Kidney epithelial cell (primary cell): ENCODE measurements at regions not wholly inside any gene's neighbourhood (a gene's known extent, or its start where the extent isn't known, plus 50 kb on each side); places are given as distances from the start of the nearest gene placed in this dataset.
"Not testable (repeated sequence)": the region's sequence is repeated elsewhere in the genome, so short reads cannot be mapped to it uniquely, and the experiment has no call there.

Experiments used
- DNase-seq: peaks from one replicate; pipeline ENCODE4 v3.0.0-alpha.2; 2010; ENCODE audit warnings: low read depth
- H3K27me3 ChIP-seq: 2 replicates; pipeline ENCODE4 v1.6.0; 2011; ENCODE audit warnings: low read length; ENCODE audit not compliant: control insufficient read depth, insufficient read depth
- H3K36me3 ChIP-seq: 2 replicates; pipeline ENCODE4 v1.5.1; 2011; ENCODE audit warnings: low read length; ENCODE audit not compliant: control insufficient read depth, insufficient read depth
- H3K4me3 ChIP-seq: 2 replicates; pipeline ENCODE4 v1.5.1; 2011; ENCODE audit warnings: low read depth, mild to moderate bottlenecking, control low read depth, low read length
- TF ChIP-seq, protein P1 (sequence below): IDR thresholded peaks from 2 replicates; pipeline ENCODE4 v1.5.1; 2011; ENCODE audit warnings: mild to moderate bottlenecking, moderate library complexity, low read length, control low read depth, inconsistent platforms; ENCODE audit not compliant: insufficient read depth, poor library complexity, severe bottlenecking

DNA sequence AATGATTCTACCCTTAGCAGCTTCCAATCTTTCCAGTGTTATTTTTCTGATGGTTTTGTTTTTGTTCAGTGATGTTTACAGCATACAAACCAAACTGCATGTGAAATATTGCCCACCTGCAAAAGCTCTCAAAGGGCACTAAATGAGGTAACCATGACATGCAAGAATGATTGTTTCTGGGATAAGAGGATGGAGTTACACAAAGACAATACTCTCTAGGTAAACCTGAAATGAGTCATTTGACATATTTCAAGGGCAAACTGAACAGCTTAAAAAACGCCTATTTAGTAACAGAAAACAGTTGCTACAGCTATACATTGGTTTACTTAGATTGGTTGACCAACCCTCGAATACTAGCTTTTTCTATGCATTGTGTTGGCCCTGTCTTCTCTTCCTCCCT is 481.7 kb downstream of the ZPLD1 start:
- no peak overlapping the region for H3K4me3 ChIP-seq
- TF ChIP-seq, protein P1, sequence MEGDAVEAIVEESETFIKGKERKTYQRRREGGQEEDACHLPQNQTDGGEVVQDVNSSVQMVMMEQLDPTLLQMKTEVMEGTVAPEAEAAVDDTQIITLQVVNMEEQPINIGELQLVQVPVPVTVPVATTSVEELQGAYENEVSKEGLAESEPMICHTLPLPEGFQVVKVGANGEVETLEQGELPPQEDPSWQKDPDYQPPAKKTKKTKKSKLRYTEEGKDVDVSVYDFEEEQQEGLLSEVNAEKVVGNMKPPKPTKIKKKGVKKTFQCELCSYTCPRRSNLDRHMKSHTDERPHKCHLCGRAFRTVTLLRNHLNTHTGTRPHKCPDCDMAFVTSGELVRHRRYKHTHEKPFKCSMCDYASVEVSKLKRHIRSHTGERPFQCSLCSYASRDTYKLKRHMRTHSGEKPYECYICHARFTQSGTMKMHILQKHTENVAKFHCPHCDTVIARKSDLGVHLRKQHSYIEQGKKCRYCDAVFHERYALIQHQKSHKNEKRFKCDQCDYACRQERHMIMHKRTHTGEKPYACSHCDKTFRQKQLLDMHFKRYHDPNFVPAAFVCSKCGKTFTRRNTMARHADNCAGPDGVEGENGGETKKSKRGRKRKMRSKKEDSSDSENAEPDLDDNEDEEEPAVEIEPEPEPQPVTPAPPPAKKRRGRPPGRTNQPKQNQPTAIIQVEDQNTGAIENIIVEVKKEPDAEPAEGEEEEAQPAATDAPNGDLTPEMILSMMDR = no peak
- no peak for DNase-seq
- no peaks in the 10 kb centered on the region for H3K27me3 ChIP-seq
- H3K36me3 ChIP-seq = no peaks in the 10 kb centered on the region

DNA sequence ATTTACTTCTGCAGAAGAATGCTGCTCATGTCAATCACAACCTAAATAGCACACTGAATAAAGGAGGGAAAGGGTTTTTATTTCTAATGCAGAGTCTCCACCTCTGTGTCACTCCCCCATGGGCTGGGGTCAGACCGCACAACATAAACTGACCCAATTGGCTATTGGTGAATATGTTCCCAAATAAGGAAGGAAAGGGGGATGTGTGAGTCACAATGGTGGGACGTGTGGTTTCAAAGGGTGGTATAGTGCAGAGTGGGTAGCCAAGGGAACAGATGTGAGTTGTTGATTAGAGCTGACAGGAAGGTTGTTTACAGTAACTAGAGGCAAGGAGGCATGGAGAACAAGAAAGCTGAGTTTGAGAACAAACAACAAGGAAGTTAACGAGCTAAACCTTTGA is 491.8 kb downstream of the ZPLD1 start:
- H3K27me3 ChIP-seq = no peaks in the 10 kb centered on the region
- DNase-seq = no peak
- TF ChIP-seq, protein P1 = no peak

DNA sequence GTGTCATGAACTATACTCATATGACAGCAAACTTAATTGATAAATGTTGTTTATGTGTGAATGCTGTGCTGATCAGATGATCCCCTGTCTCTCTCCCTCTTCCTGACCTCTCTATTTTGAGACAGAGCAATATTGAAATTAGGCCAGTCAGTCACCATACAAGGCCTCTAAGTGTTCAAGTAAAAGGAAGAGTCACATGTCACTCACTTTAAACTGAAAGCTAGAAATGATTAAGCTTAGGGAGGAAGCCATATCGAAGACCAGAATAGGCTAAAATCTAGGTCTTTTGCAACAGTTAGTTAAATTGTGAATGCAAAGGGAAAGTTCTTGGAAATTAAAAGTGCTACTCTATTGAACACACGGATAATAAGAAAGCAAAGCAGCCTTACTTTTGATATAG is 498.6 kb downstream of the ZPLD1 start:
- Histone ChIP-seq H3K27me3 (no peaks in the 10 kb centered on the region), H3K4me3 (no peak overlapping the region), H3K36me3 (no peaks in the 10 kb centered on the region)
- no peak for DNase-seq
- TF ChIP-seq, protein P1 = no peak

More for the DNA sequence above, 491.8 kb downstream of the ZPLD1 start:
- Histone ChIP-seq H3K36me3 (no peaks in the 10 kb centered on the region), H3K4me3 (no peak overlapping the region)

DNA sequence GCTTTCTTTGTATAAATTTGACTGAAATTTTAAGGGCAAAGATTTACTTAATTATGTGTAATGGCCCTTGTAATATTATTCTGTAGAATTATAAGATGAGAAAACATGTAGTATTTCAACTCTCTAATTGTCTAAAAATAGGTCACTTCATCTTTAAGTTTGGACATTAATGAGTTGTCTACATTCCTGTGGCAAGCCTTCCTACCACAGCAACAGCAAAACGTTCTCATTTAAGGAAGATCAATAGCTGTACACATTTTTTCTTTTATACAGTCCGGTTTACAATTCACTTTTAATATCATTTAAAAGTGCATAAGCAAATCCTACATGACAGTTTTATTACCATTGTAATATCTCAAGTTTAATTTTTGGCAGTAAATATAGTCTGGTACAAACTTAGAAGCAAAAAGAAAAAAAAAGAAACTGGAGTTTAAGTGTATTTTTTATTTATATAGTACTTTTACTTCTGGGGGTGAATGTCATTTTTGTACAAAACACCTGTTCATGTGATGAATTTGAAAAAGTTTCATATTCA is 501.8 kb downstream of the ZPLD1 start:
- TF ChIP-seq, protein P1 = no peak
- no peak for DNase-seq
- no peak overlapping the region for H3K4me3 ChIP-seq
- H3K36me3 ChIP-seq = no peaks in the 10 kb centered on the region
- no peaks in the 10 kb centered on the region for H3K27me3 ChIP-seq

DNA sequence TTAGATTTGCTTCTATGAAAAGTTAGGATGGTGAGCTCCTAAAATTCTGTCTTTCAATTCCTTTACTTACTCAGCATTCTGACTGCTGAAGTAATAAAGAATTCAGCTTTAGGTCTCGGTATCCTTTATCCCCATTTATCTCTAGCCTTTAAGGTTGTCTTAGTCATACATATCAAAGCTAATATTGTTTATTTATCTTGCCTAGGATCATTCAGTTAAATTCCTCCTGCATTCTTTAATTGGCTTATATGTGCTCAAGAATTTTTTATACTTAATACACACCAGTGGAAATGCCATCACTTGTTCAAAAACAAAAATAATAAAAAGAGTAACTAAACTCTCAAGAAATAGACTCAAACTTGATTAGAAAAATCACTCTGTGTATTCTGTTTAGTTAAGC is 507.0 kb downstream of the ZPLD1 start:
- no peak for DNase-seq
- no peaks in the 10 kb centered on the region for H3K27me3 ChIP-seq
- TF ChIP-seq, protein P1 = no peak
- H3K4me3 ChIP-seq = no peak overlapping the region
- H3K36me3 ChIP-seq = no peaks in the 10 kb centered on the region

DNA sequence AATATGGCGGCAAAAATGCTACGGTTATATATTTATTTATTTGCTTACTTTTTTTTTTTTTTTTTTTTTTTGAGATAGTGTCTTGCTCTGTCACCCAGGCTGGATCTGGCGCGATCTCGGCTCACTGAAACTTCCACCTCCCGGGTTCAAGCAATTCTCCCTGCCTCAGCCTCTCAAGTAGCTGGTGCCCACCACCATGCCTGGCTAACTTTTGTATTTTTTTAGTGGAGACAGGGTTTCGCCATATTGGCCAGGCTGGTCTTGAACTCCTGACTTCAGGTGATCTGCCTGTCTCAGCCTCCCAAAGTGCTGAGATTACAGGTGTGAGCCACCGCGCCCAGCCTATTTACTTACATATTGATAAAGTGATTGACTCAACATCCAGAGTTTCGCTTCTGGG is 511.6 kb downstream of the ZPLD1 start:
- not testable (repeated sequence) for H3K4me3 ChIP-seq, H3K27me3 ChIP-seq, H3K36me3 ChIP-seq, DNase-seq
